ENCODE measurements at regions not wholly inside any gene's neighbourhood (a gene's known extent, or its start where the extent isn't known, plus 50 kb on each side); places are given as distances from the start of the nearest gene placed in this dataset.
A peak's percentile ranks its signal among the peaks of the same experiment; 100 is the strongest.

DNA sequence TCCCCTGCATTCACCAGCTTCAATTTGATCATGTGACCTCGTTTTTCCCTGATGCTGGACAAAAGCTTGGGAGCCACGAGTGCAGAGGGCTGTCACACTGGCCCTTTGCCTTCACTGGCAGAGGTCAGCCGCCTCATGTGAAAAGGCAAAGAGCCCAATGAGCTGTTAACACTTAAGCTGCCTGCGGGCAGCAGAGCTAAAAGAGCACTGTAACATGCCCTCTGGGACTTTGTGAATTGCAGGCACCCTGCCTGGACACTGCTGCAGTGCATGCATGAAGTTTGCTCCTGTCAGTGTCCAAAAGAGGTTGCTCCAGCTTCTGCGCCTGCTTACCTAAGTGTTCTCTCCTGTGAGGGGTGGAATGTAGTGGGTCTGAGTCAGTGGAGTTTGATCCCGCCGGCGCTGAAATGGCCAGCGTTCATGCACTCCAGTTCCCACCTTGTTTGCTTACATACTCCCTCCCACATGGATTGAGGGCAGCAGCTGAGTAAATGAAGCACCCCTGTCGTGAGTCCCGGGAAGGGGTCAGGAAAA, 193.7 kb downstream of the RFC3 start:
- no CpG with 5 or more reads among the region's 11 CpGs for WGBS, 2 donors (ENCODE audit: extremely low coverage in 2 of 2, insufficient read length in 2 of 2, insufficient replicate concordance in 1 of 2)
- Histone ChIP-seq H2BK5ac (ENCODE audit: low read length) (no peak overlapping the region), H3K9me3 (replicated peaks in 1 of 2; ENCODE audit: control insufficient read depth in 2 of 2, insufficient read depth in 1 of 2, low read depth in 1 of 2, low read length in 2 of 2) (no peaks in the 10 kb centered on the region), H3K18ac (ENCODE audit: low read length) (no peak overlapping the region), H3K79me1 (ENCODE audit: low read depth, low read length) (no peaks in the 10 kb centered on the region), H3K4ac (ENCODE audit: low read length) (no peak overlapping the region), H2AK5ac (ENCODE audit: low read depth, low read length) (no peak overlapping the region), H2BK120ac (ENCODE audit: low read depth, low read length) (no peak overlapping the region), H3K27me3 (ENCODE audit: control insufficient read depth in 3 of 3, insufficient read depth in 3 of 3, low read depth in 1 of 3, low read length in 3 of 3) (no peaks in the 10 kb centered on the region), H2AFZ (ENCODE audit: low read length) (peak overlapping the region; percentile 27), H3K4me1 (ENCODE audit: control insufficient read depth in 2 of 2, insufficient read depth in 1 of 2, low read depth in 1 of 2, low read length in 2 of 2) (peaks cover 2 to 3% of the 10 kb centered on the region in 2 donors), H4K8ac (ENCODE audit: low read depth, low read length) (no peak overlapping the region), H3K14ac (ENCODE audit: low read length) (no peak overlapping the region), H3K36me3 (replicated peaks in 1 of 2; ENCODE audit: control insufficient read depth in 2 of 2, insufficient read depth in 2 of 2, low read length in 2 of 2) (no peaks in the 10 kb centered on the region), H2BK15ac (ENCODE audit: low read length) (no peak overlapping the region), H2BK12ac (ENCODE audit: low read length) (no peak overlapping the region), H3K9ac (ENCODE audit: low read depth, low read length, poor library complexity) (no peak overlapping the region), H3K4me2 (ENCODE audit: insufficient read depth, low read length, poor library complexity, severe bottlenecking) (no peak overlapping the region), H3K4me3 (ENCODE audit: low read length in 2 of 2) (no peak overlapping the region), H3K23ac (ENCODE audit: low read depth, low read length, poor library complexity) (no peak overlapping the region), H4K91ac (ENCODE audit: low read depth, low read length, poor library complexity) (no peak overlapping the region), H3K27ac (replicated peaks; ENCODE audit: low read length) (no peak overlapping the region)
- no peak for DNase-seq (ENCODE audit: low spot score)

DNA sequence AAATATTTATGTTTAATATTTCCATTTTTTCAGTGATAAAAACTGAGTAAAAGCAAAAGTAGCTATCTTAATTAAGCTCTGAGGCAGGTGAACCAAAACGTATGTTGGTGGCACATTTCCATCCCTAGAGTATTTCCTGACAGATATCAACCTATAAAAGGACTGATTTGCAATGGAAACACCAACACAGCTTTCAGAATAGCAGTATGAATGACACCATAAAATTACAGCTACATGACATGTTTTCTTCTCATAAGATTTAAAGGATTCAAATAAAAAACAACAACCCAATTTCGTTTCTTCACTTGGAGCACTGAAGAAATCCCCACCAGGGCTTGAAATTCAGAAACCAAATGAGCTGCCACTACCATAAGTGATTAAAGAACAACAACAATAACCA, 194.4 kb downstream of the RFC3 start:
- H3K27me3 ChIP-seq (ENCODE audit: control insufficient read depth in 3 of 3, insufficient read depth in 3 of 3, low read depth in 1 of 3, low read length in 3 of 3) = no peaks in the 10 kb centered on the region
- H2BK15ac ChIP-seq (ENCODE audit: low read length) = no peak overlapping the region
- no peak overlapping the region for H2AK5ac ChIP-seq (ENCODE audit: low read depth, low read length)
- no peaks in the 10 kb centered on the region for H3K9me3 ChIP-seq (replicated peaks in 1 of 2; ENCODE audit: control insufficient read depth in 2 of 2, insufficient read depth in 1 of 2, low read depth in 1 of 2, low read length in 2 of 2)
- no peak overlapping the region for H3K4me3 ChIP-seq (ENCODE audit: low read length in 2 of 2)
- H2AFZ ChIP-seq (ENCODE audit: low read length) = no peak overlapping the region
- no peak overlapping the region for H2BK5ac ChIP-seq (ENCODE audit: low read length)
- no peaks in the 10 kb centered on the region for H3K36me3 ChIP-seq (replicated peaks in 1 of 2; ENCODE audit: control insufficient read depth in 2 of 2, insufficient read depth in 2 of 2, low read length in 2 of 2)
- H3K79me1 ChIP-seq (ENCODE audit: low read depth, low read length) = no peaks in the 10 kb centered on the region
- H3K18ac ChIP-seq (ENCODE audit: low read length) = no peak overlapping the region
- H3K27ac ChIP-seq (replicated peaks; ENCODE audit: low read length) = no peak overlapping the region
- H3K4me2 ChIP-seq (ENCODE audit: insufficient read depth, low read length, poor library complexity, severe bottlenecking) = no peak overlapping the region
- no peak overlapping the region for H2BK12ac ChIP-seq (ENCODE audit: low read length)
- H3K4ac ChIP-seq (ENCODE audit: low read length) = no peak overlapping the region
- DNase-seq (ENCODE audit: low spot score) = no peak
- H3K4me1 ChIP-seq (ENCODE audit: control insufficient read depth in 2 of 2, insufficient read depth in 1 of 2, low read depth in 1 of 2, low read length in 2 of 2) = peaks cover 2 to 3% of the 10 kb centered on the region in 2 donors
- no peak overlapping the region for H4K8ac ChIP-seq (ENCODE audit: low read depth, low read length)
- H3K9ac ChIP-seq (ENCODE audit: low read depth, low read length, poor library complexity) = no peak overlapping the region
- no peak overlapping the region for H4K91ac ChIP-seq (ENCODE audit: low read depth, low read length, poor library complexity)
- WGBS, 2 donors (ENCODE audit: extremely low coverage in 2 of 2, insufficient read length in 2 of 2, insufficient replicate concordance in 1 of 2) = no CpG with 5 or more reads among the region's 2 CpGs
- no peak overlapping the region for H3K23ac ChIP-seq (ENCODE audit: low read depth, low read length, poor library complexity)
- no peak overlapping the region for H3K14ac ChIP-seq (ENCODE audit: low read length)
- no peak overlapping the region for H2BK120ac ChIP-seq (ENCODE audit: low read depth, low read length)

DNA sequence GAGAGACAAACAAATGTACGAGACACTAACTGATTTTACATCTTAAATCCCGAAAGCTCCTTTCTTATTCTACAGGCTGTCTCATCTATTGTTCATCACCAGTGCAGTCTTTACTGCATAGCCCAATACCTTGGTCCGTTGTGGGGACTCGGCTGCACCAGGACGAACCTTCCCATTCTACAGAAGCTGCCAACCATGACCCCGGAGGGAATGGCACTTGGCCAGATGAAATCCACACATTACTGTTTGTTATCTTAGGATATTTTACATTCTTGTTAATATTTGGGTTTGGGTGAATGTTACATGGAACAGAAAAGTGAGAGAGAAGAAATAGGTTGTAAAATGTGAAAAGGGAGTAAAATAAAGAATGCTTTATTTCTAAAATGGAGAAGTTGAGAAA, 195.1 kb downstream of the RFC3 start:
- Histone ChIP-seq H3K4me2 (ENCODE audit: insufficient read depth, low read length, poor library complexity, severe bottlenecking) (no peak overlapping the region), H2AFZ (ENCODE audit: low read length) (no peak overlapping the region), H2AK5ac (ENCODE audit: low read depth, low read length) (no peak overlapping the region), H3K9ac (ENCODE audit: low read depth, low read length, poor library complexity) (no peak overlapping the region), H3K4me1 (ENCODE audit: control insufficient read depth in 2 of 2, insufficient read depth in 1 of 2, low read depth in 1 of 2, low read length in 2 of 2) (peaks cover 2 to 3% of the 10 kb centered on the region in 2 donors), H3K27ac (replicated peaks; ENCODE audit: low read length) (no peak overlapping the region), H3K14ac (ENCODE audit: low read length) (no peak overlapping the region), H2BK15ac (ENCODE audit: low read length) (no peak overlapping the region), H3K79me1 (ENCODE audit: low read depth, low read length) (no peaks in the 10 kb centered on the region), H2BK120ac (ENCODE audit: low read depth, low read length) (no peak overlapping the region), H3K23ac (ENCODE audit: low read depth, low read length, poor library complexity) (no peak overlapping the region), H3K18ac (ENCODE audit: low read length) (no peak overlapping the region), H4K8ac (ENCODE audit: low read depth, low read length) (no peak overlapping the region), H4K91ac (ENCODE audit: low read depth, low read length, poor library complexity) (no peak overlapping the region), H3K27me3 (ENCODE audit: control insufficient read depth in 3 of 3, insufficient read depth in 3 of 3, low read depth in 1 of 3, low read length in 3 of 3) (no peaks in the 10 kb centered on the region), H3K4ac (ENCODE audit: low read length) (no peak overlapping the region), H3K9me3 (replicated peaks in 1 of 2; ENCODE audit: control insufficient read depth in 2 of 2, insufficient read depth in 1 of 2, low read depth in 1 of 2, low read length in 2 of 2) (no peaks in the 10 kb centered on the region), H2BK5ac (ENCODE audit: low read length) (no peak overlapping the region), H2BK12ac (ENCODE audit: low read length) (no peak overlapping the region), H3K4me3 (ENCODE audit: low read length in 2 of 2) (no peak overlapping the region), H3K36me3 (replicated peaks in 1 of 2; ENCODE audit: control insufficient read depth in 2 of 2, insufficient read depth in 2 of 2, low read length in 2 of 2) (no peaks in the 10 kb centered on the region)
- no CpG with 5 or more reads among the region's 6 CpGs for WGBS, 2 donors (ENCODE audit: extremely low coverage in 2 of 2, insufficient read length in 2 of 2, insufficient replicate concordance in 1 of 2)
- no peak for DNase-seq (ENCODE audit: low spot score)

DNA sequence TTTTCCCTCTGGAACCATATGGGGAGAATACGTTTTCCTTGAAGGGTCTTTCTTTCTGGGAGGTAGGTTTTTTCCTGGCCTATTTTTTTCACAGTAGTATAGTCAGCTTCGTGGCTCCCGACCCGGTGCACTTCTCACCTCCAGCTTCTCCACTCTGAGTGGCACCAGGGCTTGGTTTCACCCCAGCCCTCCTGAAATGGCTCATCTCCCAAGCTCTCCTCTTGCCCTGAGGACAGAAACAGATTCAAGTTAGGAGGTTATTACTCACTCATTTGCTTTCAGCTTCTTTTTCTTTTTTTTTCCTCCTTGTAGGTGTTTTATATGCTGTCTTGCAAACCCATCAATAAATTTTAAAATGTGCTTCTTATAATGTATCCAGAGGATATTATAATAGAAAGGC, 199.3 kb downstream of the RFC3 start:
- no peak overlapping the region for H3K4me3 ChIP-seq (ENCODE audit: low read length in 2 of 2)
- no peaks in the 10 kb centered on the region for H3K79me1 ChIP-seq (ENCODE audit: low read depth, low read length)
- H3K18ac ChIP-seq (ENCODE audit: low read length) = no peak overlapping the region
- no peak overlapping the region for H2BK5ac ChIP-seq (ENCODE audit: low read length)
- H4K91ac ChIP-seq (ENCODE audit: low read depth, low read length, poor library complexity) = no peak overlapping the region
- no peak overlapping the region for H2BK15ac ChIP-seq (ENCODE audit: low read length)
- H3K9me3 ChIP-seq (replicated peaks in 1 of 2; ENCODE audit: control insufficient read depth in 2 of 2, insufficient read depth in 1 of 2, low read depth in 1 of 2, low read length in 2 of 2) = peaks cover 2 to 6% of the 10 kb centered on the region in 2 donors
- no peaks in the 10 kb centered on the region for H3K36me3 ChIP-seq (replicated peaks in 1 of 2; ENCODE audit: control insufficient read depth in 2 of 2, insufficient read depth in 2 of 2, low read length in 2 of 2)
- H2BK120ac ChIP-seq (ENCODE audit: low read depth, low read length) = no peak overlapping the region
- H3K27ac ChIP-seq (replicated peaks; ENCODE audit: low read length) = no peak overlapping the region
- no CpG with 5 or more reads among the region's 4 CpGs for WGBS, 2 donors (ENCODE audit: extremely low coverage in 2 of 2, insufficient read length in 2 of 2, insufficient replicate concordance in 1 of 2)
- no peak overlapping the region for H3K4ac ChIP-seq (ENCODE audit: low read length)
- H3K14ac ChIP-seq (ENCODE audit: low read length) = no peak overlapping the region
- no peak overlapping the region for H3K4me2 ChIP-seq (ENCODE audit: insufficient read depth, low read length, poor library complexity, severe bottlenecking)
- no peak overlapping the region for H4K8ac ChIP-seq (ENCODE audit: low read depth, low read length)
- no peak overlapping the region for H2AFZ ChIP-seq (ENCODE audit: low read length)
- H3K9ac ChIP-seq (ENCODE audit: low read depth, low read length, poor library complexity) = no peak overlapping the region
- H3K4me1 ChIP-seq (ENCODE audit: control insufficient read depth in 2 of 2, insufficient read depth in 1 of 2, low read depth in 1 of 2, low read length in 2 of 2) = no peaks in the 10 kb centered on the region
- H2BK12ac ChIP-seq (ENCODE audit: low read length) = no peak overlapping the region
- H3K27me3 ChIP-seq (ENCODE audit: control insufficient read depth in 3 of 3, insufficient read depth in 3 of 3, low read depth in 1 of 3, low read length in 3 of 3) = no peaks in the 10 kb centered on the region
- no peak overlapping the region for H3K23ac ChIP-seq (ENCODE audit: low read depth, low read length, poor library complexity)
- DNase-seq (ENCODE audit: low spot score) = no peak
- H2AK5ac ChIP-seq (ENCODE audit: low read depth, low read length) = no peak overlapping the region

Measured in neuronal stem cell (in vitro differentiated cells).